Fibroblast of lung (primary cell): ENCODE measurements at regions not wholly inside any gene's neighbourhood (a gene's known extent, or its start where the extent isn't known, plus 50 kb on each side); places are given as distances from the start of the nearest gene placed in this dataset.

ENCODE experiments used
- DNase-seq, 2 donors: peaks; one replicate each; pipeline versions ENCODE4 v3.0.0 to v3.0.0-alpha.2; 2010; ENCODE audit warnings: low read depth in 2 of 2
- H2AFZ ChIP-seq: 2 replicates; pipeline ENCODE4 v1.5.1; 2012; ENCODE audit warnings: low read length, control low read depth, inconsistent platforms
- H3K27ac ChIP-seq: 2 replicates; pipeline ENCODE4 v1.5.1; 2011; ENCODE audit warnings: low read length, control low read depth; ENCODE audit not compliant: insufficient read depth
- H3K27me3 ChIP-seq: 2 replicates; pipeline ENCODE4 v1.5.1; 2011; ENCODE audit warnings: mild to moderate bottlenecking, low read length; ENCODE audit not compliant: control insufficient read depth, insufficient read depth
- H3K36me3 ChIP-seq: 2 replicates; pipeline ENCODE4 v1.5.1; 2011; ENCODE audit warnings: low read length; ENCODE audit not compliant: control insufficient read depth, insufficient read depth
- H3K4me1 ChIP-seq: 2 replicates; pipeline ENCODE4 v1.5.1; 2011; ENCODE audit warnings: low read length; ENCODE audit not compliant: control insufficient read depth, insufficient read depth; ENCODE audit errors: extremely low read depth
- H3K4me2 ChIP-seq: 2 replicates; pipeline ENCODE4 v1.5.1; 2011; ENCODE audit warnings: low read length, control low read depth; ENCODE audit not compliant: insufficient read depth; ENCODE audit errors: extremely low read depth
- H3K4me3 ChIP-seq, 4 experiments: fragments of 200-600 bp in 1 of 4; sonication (generic) in 1 of 4; replicated peaks in 1 of 4; 2 replicates each; pipeline ENCODE4 v1.5.1; 2011 to 2016; ENCODE audit warnings: low read length in 4 of 4, low read depth in 3 of 4, mild to moderate bottlenecking in 3 of 4, control low read depth in 2 of 4, inconsistent platforms in 1 of 4, mixed read lengths in 1 of 4; ENCODE audit not compliant: insufficient read depth in 1 of 4; ENCODE audit errors: control extremely low read depth in 1 of 4
- H3K79me2 ChIP-seq: 2 replicates; pipeline ENCODE4 v1.5.1; 2012; ENCODE audit warnings: mild to moderate bottlenecking, low read length, inconsistent platforms; ENCODE audit not compliant: control insufficient read depth, insufficient read depth
- H3K9ac ChIP-seq: 2 replicates; pipeline ENCODE4 v1.5.1; 2011; ENCODE audit warnings: mild to moderate bottlenecking, low read length, control low read depth; ENCODE audit not compliant: insufficient read depth
- H3K9me3 ChIP-seq: 2 replicates; pipeline ENCODE4 v1.5.1; 2012; ENCODE audit warnings: low read depth, low read length; ENCODE audit not compliant: control insufficient read depth, insufficient read depth
- H4K20me1 ChIP-seq: 2 replicates; pipeline ENCODE4 v1.5.1; 2011; ENCODE audit warnings: low read length; ENCODE audit not compliant: control insufficient read depth, insufficient read depth; ENCODE audit errors: extremely low read depth
- CTCF ChIP-seq, 2 donors: IDR thresholded peaks in 1 of 2; conservative IDR thresholded peaks in 1 of 2; 1 replicate in 1 of 2; 2 replicates in 1 of 2; pipeline ENCODE4 v1.5.1; 2011 to 2012; ENCODE audit warnings: low read length in 2 of 2, control low read depth in 1 of 2, inconsistent platforms in 1 of 2, low read depth in 1 of 2, mild to moderate bottlenecking in 1 of 2
- EZH2 ChIP-seq: IDR thresholded peaks from 2 replicates; pipeline ENCODE4 v1.5.1; 2012; ENCODE audit warnings: low read length, control low read depth, mild to moderate bottlenecking; ENCODE audit errors: missing control alignments

- no peaks in the 10 kb centered on the region for H3K36me3 ChIP-seq
- TF ChIP-seq EZH2 (no peak), CTCF (conservative IDR thresholded peaks at IDR 0.05 in 1 of 2, IDR thresholded peaks at IDR 0.05 in 1 of 2; ENCODE audit: low read depth in 1 of 2, low read length in 2 of 2) (no peak)
- H3K27me3 ChIP-seq = no peaks in the 10 kb centered on the region
- H3K4me1 ChIP-seq = no peaks in the 10 kb centered on the region
- no peaks in the 10 kb centered on the region for H3K79me2 ChIP-seq
- H3K9me3 ChIP-seq = no peaks in the 10 kb centered on the region
- H3K27ac ChIP-seq = no peak overlapping the region
- DNase-seq = no peak
- H2AFZ ChIP-seq = no peak overlapping the region
- no peak overlapping the region for H3K4me2 ChIP-seq
- H3K4me3 ChIP-seq = no peak overlapping the region
- H3K9ac ChIP-seq = no peak overlapping the region
- no peaks in the 10 kb centered on the region for H4K20me1 ChIP-seq
These were observed 144.5 kb upstream of the PLEKHG7 start for GRCh38 chr12:92558215-92558773.

GRCh38 chr12:92557422-92557724, 145.4 kb upstream of the PLEKHG7 start:
- Histone ChIP-seq H3K79me2 (no peaks in the 10 kb centered on the region), H3K9ac (no peak overlapping the region), H3K4me1 (no peaks in the 10 kb centered on the region), H3K4me2 (no peak overlapping the region), H4K20me1 (no peaks in the 10 kb centered on the region), H3K27ac (no peak overlapping the region), H2AFZ (no peak overlapping the region), H3K4me3 (no peak overlapping the region), H3K36me3 (no peaks in the 10 kb centered on the region), H3K9me3 (no peaks in the 10 kb centered on the region), H3K27me3 (no peaks in the 10 kb centered on the region)
- TF ChIP-seq CTCF (conservative IDR thresholded peaks at IDR 0.05 in 1 of 2, IDR thresholded peaks at IDR 0.05 in 1 of 2; ENCODE audit: low read depth in 1 of 2, low read length in 2 of 2) (no peak), EZH2 (no peak)
- no peak for DNase-seq

- TF ChIP-seq EZH2 (no peak), CTCF (conservative IDR thresholded peaks at IDR 0.05 in 1 of 2, IDR thresholded peaks at IDR 0.05 in 1 of 2; ENCODE audit: low read depth in 1 of 2, low read length in 2 of 2) (no peak)
- no peaks in the 10 kb centered on the region for H3K4me1 ChIP-seq
- no peak for DNase-seq
- H3K79me2 ChIP-seq = no peaks in the 10 kb centered on the region
- no peaks in the 10 kb centered on the region for H3K27me3 ChIP-seq
- H3K27ac ChIP-seq = no peak overlapping the region
- H3K4me3 ChIP-seq = no peak overlapping the region
- no peak overlapping the region for H2AFZ ChIP-seq
- H3K9ac ChIP-seq = no peak overlapping the region
- H3K4me2 ChIP-seq = no peak overlapping the region
- H3K9me3 ChIP-seq = no peaks in the 10 kb centered on the region
- H3K36me3 ChIP-seq = no peaks in the 10 kb centered on the region
- no peaks in the 10 kb centered on the region for H4K20me1 ChIP-seq
These were observed 146.0 kb upstream of the PLEKHG7 start for GRCh38 chr12:92556637-92557421.
